GM23338 (cell line): ENCODE measurements at regions not wholly inside any gene's neighbourhood (a gene's known extent, or its start where the extent isn't known, plus 50 kb on each side); places are given as distances from the start of the nearest gene placed in this dataset.

Source experiments
- ATAC-seq: fragments of 200-7000 bp; cut with Tn5 transposase; 3 replicates; pipeline ENCODE4 v1.9.1; 2020
- DNase-seq: peaks from one replicate; pipeline ENCODE4 v3.0.0-alpha.2; 2015; ENCODE audit warnings: low spot score
- H2AFZ ChIP-seq: fragments of 200-600 bp; sonication (generic); 2 replicates; pipeline ENCODE4 v1.8.0; 2016; ENCODE audit warnings: antibody characterized with exemption, mild to moderate bottlenecking, moderate library complexity
- H3F3A ChIP-seq: fragments of 200-600 bp; sonication (generic); replicated peaks from 2 replicates; pipeline ENCODE4 v1.8.0; 2017; ENCODE audit warnings: antibody characterized with exemption, mixed run types, low read depth
- H3K27ac ChIP-seq: fragments of 200-600 bp; sonication (generic); 2 replicates; pipeline ENCODE4 v1.6.1; 2016; ENCODE audit warnings: low read depth
- H3K27me3 ChIP-seq: fragments of 200-600 bp; sonication (generic); 2 replicates; pipeline ENCODE4 v1.8.0; 2016; ENCODE audit warnings: mild to moderate bottlenecking, mixed run types, moderate library complexity; ENCODE audit not compliant: insufficient read depth
- H3K36me3 ChIP-seq: fragments of 200-600 bp; sonication (generic); 2 replicates; pipeline ENCODE4 v1.8.0; 2016; ENCODE audit warnings: mild to moderate bottlenecking; ENCODE audit not compliant: insufficient read depth
- H3K4me1 ChIP-seq: fragments of 200-600 bp; sonication (generic); 2 replicates; pipeline ENCODE4 v1.8.0; 2016; ENCODE audit warnings: mild to moderate bottlenecking, moderate library complexity; ENCODE audit not compliant: insufficient read depth
- H3K4me2 ChIP-seq: fragments of 200-600 bp; sonication (generic); 2 replicates; pipeline ENCODE4 v1.7.1; 2017; ENCODE audit warnings: mixed run types
- H3K4me3 ChIP-seq: fragments of 200-600 bp; sonication (generic); 2 replicates; pipeline ENCODE4 v1.6.1; 2016; ENCODE audit warnings: mixed run types
- H3K79me2 ChIP-seq: fragments of 200-600 bp; sonication (generic); replicated peaks from 2 replicates; pipeline ENCODE4 v1.8.0; 2017; ENCODE audit warnings: mild to moderate bottlenecking; ENCODE audit not compliant: insufficient read depth
- H3K9me2 ChIP-seq: fragments of 200-600 bp; sonication (generic); 2 replicates; pipeline ENCODE4 v1.8.0; 2017; ENCODE audit not compliant: insufficient read depth
- H4K20me1 ChIP-seq: fragments of 200-600 bp; sonication (generic); replicated peaks from 2 replicates; pipeline ENCODE4 v1.8.0; 2017; ENCODE audit warnings: mild to moderate bottlenecking; ENCODE audit not compliant: insufficient read depth
- H3K27ac Mint-ChIP-seq: 2 replicates; pipeline ENCODE4 v1.8.0; 2020; ENCODE audit warnings: inconsistent platforms, mild to moderate bottlenecking, moderate library complexity, mixed read lengths
- H3K27me3 Mint-ChIP-seq: 3 replicates; pipeline ENCODE4 v1.8.0; 2022; ENCODE audit warnings: low read depth, mild to moderate bottlenecking, moderate library complexity, mixed read lengths, inconsistent platforms; ENCODE audit not compliant: insufficient read depth, poor library complexity
- H3K36me3 Mint-ChIP-seq: 3 replicates; pipeline ENCODE4 v1.8.0; 2021; ENCODE audit warnings: low read depth, mild to moderate bottlenecking, inconsistent platforms, moderate library complexity, mixed read lengths
- H3K4me1 Mint-ChIP-seq: 3 replicates; pipeline ENCODE4 v1.8.0; 2020; ENCODE audit warnings: mild to moderate bottlenecking, inconsistent platforms, mixed read lengths
- H3K4me3 Mint-ChIP-seq: 3 replicates; pipeline ENCODE4 v1.8.0; 2021; ENCODE audit warnings: moderate library complexity, mild to moderate bottlenecking, inconsistent platforms, mixed read lengths
- H3K9me3 Mint-ChIP-seq: 3 replicates; pipeline ENCODE4 v1.8.0; 2020; ENCODE audit warnings: moderate library complexity, mild to moderate bottlenecking, inconsistent platforms, mixed read lengths
- CREB1 ChIP-seq: fragments of 250-450 bp; sonication (Bioruptor Pico); IDR thresholded peaks from 2 replicates; pipeline ENCODE4 v1.5.0; 2020; ENCODE audit warnings: low read depth, mild to moderate bottlenecking, moderate library complexity
- EZH2 ChIP-seq: fragments of 200-600 bp; sonication (generic); IDR thresholded peaks from one replicate; pipeline ENCODE4 v1.8.0; 2017; ENCODE audit warnings: antibody characterized with exemption, mild to moderate bottlenecking, low read depth; ENCODE audit not compliant: unreplicated experiment
- JUNB ChIP-seq: IDR thresholded peaks from one replicate; pipeline ENCODE4 v1.6.1; 2016; ENCODE audit warnings: antibody characterized with exemption; ENCODE audit not compliant: unreplicated experiment
- NANOG ChIP-seq: IDR thresholded peaks from 2 replicates; pipeline ENCODE4 v1.6.1; 2016; ENCODE audit warnings: antibody characterized with exemption, borderline replicate concordance
- POLR2AphosphoS5 ChIP-seq: IDR thresholded peaks from 2 replicates; pipeline ENCODE4 v1.6.1; 2016; ENCODE audit warnings: antibody characterized with exemption, low read depth
- STAT1 ChIP-seq: IDR thresholded peaks from one replicate; pipeline ENCODE4 v1.6.1; 2016; ENCODE audit warnings: antibody characterized with exemption; ENCODE audit not compliant: unreplicated experiment
- ZNF114 ChIP-seq: fragments of 250-450 bp; sonication (Bioruptor Pico); IDR thresholded peaks from 2 replicates; pipeline ENCODE4 v1.5.0; 2020; ENCODE audit warnings: mild to moderate bottlenecking, moderate library complexity
- ZNF331 ChIP-seq: fragments of 250-450 bp; sonication (Bioruptor Pico); IDR thresholded peaks from 2 replicates; pipeline ENCODE4 v1.5.0; 2020; ENCODE audit warnings: low read depth, mild to moderate bottlenecking, moderate library complexity
- TF ChIP-seq, protein P1 (sequence below): IDR thresholded peaks from 2 replicates; pipeline ENCODE4 v1.6.1; 2016; ENCODE audit warnings: antibody characterized with exemption
- TF ChIP-seq, protein P2 (sequence below): IDR thresholded peaks from one replicate; pipeline ENCODE4 v1.6.1; 2018; ENCODE audit warnings: antibody characterized with exemption; ENCODE audit not compliant: unreplicated experiment
- TF ChIP-seq, protein P3 (sequence below), 2 experiments: fragments of 200-600 bp in 1 of 2; sonication (generic) in 1 of 2; conservative IDR thresholded peaks; 2 replicates each; pipeline versions ENCODE4 v1.5.1 to v1.6.1; 2016 to 2017; ENCODE audit warnings: antibody characterized with exemption in 2 of 2, low read depth in 2 of 2, mild to moderate bottlenecking in 2 of 2, moderate library complexity in 1 of 2
- TF ChIP-seq, protein P4 (sequence below): fragments of 250-450 bp; sonication (Bioruptor Pico); IDR thresholded peaks from 2 replicates; pipeline ENCODE4 v1.5.0; 2020; ENCODE audit warnings: mild to moderate bottlenecking, moderate library complexity

DNA sequence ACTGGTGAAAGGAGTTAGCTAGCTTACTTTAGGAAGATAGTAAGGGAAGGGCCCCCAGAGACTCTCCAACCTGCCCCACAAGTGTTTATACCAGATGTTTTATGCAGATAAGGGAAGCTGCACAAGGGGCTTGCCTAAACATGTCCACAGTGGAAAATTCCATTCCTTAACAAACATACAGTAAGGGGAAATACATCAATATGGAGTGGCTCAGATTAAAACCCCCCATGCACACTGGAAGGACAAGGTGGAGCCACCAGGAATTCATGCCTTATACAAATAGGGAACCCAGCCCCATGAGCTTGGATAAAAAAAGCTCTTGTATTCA is 106.3 kb upstream of the GPBP1 start:
- Mint-ChIP-seq H3K4me1 (peaks cover 8% of the 10 kb centered on the region), H3K27me3 (peaks cover 15% of the 10 kb centered on the region), H3K27ac (no peak overlapping the region), H3K36me3 (peaks cover 16% of the 10 kb centered on the region; the same call in 2 of the 3 replicates), H3K9me3 (peaks cover 20% of the 10 kb centered on the region), H3K4me3 (no peak overlapping the region)
- peaks cover 3% of the 10 kb centered on the region; the same call in 1 of the 2 replicates for H3K4me1 ChIP-seq
- H4K20me1 ChIP-seq, result no peaks in the 10 kb centered on the region
- ATAC-seq (no peak), DNase-seq (no peak)
- H3K36me3 ChIP-seq, result peaks cover 10% of the 10 kb centered on the region; the same call in 1 of the 2 replicates
- H3K9me2 ChIP-seq, result peaks cover 20% of the 10 kb centered on the region; the same call in 1 of the 2 replicates
- no peaks in the 10 kb centered on the region for H3F3A ChIP-seq
- H3K27me3 ChIP-seq, result no peaks in the 10 kb centered on the region
- no peak overlapping the region for H3K4me3 ChIP-seq
- no peaks in the 10 kb centered on the region for H3K79me2 ChIP-seq
- peak overlapping the region; percentile 83 for H2AFZ ChIP-seq
- TF ChIP-seq, protein P1, sequence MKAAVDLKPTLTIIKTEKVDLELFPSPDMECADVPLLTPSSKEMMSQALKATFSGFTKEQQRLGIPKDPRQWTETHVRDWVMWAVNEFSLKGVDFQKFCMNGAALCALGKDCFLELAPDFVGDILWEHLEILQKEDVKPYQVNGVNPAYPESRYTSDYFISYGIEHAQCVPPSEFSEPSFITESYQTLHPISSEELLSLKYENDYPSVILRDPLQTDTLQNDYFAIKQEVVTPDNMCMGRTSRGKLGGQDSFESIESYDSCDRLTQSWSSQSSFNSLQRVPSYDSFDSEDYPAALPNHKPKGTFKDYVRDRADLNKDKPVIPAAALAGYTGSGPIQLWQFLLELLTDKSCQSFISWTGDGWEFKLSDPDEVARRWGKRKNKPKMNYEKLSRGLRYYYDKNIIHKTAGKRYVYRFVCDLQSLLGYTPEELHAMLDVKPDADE, result no peak
- TF ChIP-seq NANOG (no peak), ZNF114 (CRISPR knock-in tag) (no peak), JUNB (no peak), STAT1 (no peak), CREB1 (CRISPR knock-in tag) (no peak), POLR2AphosphoS5 (no peak), EZH2 (no peak), ZNF331 (CRISPR knock-in tag) (no peak)
- TF ChIP-seq, protein P2, sequence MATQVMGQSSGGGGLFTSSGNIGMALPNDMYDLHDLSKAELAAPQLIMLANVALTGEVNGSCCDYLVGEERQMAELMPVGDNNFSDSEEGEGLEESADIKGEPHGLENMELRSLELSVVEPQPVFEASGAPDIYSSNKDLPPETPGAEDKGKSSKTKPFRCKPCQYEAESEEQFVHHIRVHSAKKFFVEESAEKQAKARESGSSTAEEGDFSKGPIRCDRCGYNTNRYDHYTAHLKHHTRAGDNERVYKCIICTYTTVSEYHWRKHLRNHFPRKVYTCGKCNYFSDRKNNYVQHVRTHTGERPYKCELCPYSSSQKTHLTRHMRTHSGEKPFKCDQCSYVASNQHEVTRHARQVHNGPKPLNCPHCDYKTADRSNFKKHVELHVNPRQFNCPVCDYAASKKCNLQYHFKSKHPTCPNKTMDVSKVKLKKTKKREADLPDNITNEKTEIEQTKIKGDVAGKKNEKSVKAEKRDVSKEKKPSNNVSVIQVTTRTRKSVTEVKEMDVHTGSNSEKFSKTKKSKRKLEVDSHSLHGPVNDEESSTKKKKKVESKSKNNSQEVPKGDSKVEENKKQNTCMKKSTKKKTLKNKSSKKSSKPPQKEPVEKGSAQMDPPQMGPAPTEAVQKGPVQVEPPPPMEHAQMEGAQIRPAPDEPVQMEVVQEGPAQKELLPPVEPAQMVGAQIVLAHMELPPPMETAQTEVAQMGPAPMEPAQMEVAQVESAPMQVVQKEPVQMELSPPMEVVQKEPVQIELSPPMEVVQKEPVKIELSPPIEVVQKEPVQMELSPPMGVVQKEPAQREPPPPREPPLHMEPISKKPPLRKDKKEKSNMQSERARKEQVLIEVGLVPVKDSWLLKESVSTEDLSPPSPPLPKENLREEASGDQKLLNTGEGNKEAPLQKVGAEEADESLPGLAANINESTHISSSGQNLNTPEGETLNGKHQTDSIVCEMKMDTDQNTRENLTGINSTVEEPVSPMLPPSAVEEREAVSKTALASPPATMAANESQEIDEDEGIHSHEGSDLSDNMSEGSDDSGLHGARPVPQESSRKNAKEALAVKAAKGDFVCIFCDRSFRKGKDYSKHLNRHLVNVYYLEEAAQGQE, result no peak
- TF ChIP-seq, protein P3, sequence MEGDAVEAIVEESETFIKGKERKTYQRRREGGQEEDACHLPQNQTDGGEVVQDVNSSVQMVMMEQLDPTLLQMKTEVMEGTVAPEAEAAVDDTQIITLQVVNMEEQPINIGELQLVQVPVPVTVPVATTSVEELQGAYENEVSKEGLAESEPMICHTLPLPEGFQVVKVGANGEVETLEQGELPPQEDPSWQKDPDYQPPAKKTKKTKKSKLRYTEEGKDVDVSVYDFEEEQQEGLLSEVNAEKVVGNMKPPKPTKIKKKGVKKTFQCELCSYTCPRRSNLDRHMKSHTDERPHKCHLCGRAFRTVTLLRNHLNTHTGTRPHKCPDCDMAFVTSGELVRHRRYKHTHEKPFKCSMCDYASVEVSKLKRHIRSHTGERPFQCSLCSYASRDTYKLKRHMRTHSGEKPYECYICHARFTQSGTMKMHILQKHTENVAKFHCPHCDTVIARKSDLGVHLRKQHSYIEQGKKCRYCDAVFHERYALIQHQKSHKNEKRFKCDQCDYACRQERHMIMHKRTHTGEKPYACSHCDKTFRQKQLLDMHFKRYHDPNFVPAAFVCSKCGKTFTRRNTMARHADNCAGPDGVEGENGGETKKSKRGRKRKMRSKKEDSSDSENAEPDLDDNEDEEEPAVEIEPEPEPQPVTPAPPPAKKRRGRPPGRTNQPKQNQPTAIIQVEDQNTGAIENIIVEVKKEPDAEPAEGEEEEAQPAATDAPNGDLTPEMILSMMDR (conservative IDR thresholded peaks at IDR 0.05; ENCODE audit: low read depth in 2 of 2), result no peak
- TF ChIP-seq, protein P4, sequence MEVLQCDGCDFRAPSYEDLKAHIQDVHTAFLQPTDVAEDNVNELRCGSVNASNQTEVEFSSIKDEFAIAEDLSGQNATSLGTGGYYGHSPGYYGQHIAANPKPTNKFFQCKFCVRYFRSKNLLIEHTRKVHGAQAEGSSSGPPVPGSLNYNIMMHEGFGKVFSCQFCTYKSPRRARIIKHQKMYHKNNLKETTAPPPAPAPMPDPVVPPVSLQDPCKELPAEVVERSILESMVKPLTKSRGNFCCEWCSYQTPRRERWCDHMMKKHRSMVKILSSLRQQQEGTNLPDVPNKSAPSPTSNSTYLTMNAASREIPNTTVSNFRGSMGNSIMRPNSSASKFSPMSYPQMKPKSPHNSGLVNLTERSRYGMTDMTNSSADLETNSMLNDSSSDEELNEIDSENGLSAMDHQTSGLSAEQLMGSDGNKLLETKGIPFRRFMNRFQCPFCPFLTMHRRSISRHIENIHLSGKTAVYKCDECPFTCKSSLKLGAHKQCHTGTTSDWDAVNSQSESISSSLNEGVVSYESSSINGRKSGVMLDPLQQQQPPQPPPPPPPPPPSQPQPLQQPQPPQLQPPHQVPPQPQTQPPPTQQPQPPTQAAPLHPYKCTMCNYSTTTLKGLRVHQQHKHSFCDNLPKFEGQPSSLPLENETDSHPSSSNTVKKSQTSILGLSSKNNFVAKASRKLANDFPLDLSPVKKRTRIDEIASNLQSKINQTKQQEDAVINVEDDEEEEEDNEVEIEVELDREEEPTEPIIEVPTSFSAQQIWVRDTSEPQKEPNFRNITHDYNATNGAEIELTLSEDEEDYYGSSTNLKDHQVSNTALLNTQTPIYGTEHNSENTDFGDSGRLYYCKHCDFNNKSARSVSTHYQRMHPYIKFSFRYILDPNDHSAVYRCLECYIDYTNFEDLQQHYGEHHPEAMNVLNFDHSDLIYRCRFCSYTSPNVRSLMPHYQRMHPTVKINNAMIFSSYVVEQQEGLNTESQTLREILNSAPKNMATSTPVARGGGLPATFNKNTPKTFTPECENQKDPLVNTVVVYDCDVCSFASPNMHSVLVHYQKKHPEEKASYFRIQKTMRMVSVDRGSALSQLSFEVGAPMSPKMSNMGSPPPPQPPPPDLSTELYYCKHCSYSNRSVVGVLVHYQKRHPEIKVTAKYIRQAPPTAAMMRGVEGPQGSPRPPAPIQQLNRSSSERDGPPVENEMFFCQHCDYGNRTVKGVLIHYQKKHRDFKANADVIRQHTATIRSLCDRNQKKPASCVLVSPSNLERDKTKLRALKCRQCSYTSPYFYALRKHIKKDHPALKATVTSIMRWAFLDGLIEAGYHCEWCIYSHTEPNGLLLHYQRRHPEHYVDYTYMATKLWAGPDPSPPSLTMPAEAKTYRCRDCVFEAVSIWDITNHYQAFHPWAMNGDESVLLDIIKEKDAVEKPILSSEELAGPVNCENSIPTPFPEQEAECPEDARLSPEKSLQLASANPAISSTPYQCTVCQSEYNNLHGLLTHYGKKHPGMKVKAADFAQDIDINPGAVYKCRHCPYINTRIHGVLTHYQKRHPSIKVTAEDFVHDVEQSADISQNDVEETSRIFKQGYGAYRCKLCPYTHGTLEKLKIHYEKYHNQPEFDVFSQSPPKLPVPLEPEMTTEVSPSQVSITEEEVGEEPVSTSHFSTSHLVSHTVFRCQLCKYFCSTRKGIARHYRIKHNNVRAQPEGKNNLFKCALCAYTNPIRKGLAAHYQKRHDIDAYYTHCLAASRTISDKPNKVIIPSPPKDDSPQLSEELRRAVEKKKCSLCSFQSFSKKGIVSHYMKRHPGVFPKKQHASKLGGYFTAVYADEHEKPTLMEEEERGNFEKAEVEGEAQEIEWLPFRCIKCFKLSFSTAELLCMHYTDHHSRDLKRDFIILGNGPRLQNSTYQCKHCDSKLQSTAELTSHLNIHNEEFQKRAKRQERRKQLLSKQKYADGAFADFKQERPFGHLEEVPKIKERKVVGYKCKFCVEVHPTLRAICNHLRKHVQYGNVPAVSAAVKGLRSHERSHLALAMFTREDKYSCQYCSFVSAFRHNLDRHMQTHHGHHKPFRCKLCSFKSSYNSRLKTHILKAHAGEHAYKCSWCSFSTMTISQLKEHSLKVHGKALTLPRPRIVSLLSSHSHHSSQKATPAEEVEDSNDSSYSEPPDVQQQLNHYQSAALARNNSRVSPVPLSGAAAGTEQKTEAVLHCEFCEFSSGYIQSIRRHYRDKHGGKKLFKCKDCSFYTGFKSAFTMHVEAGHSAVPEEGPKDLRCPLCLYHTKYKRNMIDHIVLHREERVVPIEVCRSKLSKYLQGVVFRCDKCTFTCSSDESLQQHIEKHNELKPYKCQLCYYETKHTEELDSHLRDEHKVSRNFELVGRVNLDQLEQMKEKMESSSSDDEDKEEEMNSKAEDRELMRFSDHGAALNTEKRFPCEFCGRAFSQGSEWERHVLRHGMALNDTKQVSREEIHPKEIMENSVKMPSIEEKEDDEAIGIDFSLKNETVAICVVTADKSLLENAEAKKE, result no peak
- H3K27ac ChIP-seq, result no peak overlapping the region
- no peak overlapping the region for H3K4me2 ChIP-seq
